ENCODE measurements at regions not wholly inside any gene's neighbourhood (a gene's known extent, or its start where the extent isn't known, plus 50 kb on each side); places are given as distances from the start of the nearest gene placed in this dataset.

DNA sequence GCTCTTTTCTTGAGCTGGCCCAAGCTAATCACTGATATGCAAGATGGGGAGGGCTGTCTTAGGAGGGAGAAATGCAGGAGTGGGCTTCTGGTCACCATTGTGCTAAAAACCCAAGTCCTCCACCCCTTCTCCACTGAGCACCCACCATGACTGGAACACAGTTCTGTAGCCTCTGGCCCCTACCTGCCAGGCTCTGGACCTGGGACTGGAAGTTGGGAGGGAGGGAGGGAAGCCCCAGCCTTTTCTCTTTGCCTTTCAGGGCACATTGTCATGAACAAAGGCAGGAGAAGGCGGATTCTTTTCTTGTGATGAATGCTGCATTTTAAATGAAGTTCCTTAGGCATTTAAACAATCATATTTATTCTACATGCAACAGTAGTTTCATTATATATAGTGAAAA lies 559.1 kb upstream of the TRPC7 start:
- WGBS, 4 donors = 22 to 88% (median 84%) methylated on average over 1 of the region's 1 CpG
- intact Hi-C loops (cut with DNase I) = no loop called here
- no peak for ATAC-seq

DNA sequence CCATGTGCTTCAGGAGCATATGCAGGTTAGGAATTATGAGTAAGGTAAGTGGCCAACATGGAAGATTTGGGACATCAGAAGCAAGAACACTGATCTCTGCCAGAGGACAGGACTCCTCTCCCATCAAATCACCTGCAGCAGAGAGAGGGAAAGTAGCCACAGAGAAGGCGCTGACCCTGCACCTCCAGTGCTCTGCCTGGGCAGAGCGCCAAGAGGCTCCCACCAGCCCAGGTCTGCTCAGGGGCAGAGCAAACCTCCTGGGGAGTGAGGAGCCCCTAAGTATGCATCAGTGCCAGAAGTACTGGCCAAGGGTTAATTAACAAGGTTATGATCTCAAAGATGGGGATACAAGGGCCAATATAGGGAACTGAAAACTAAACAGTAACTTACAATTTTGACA lies 545.3 kb upstream of the TRPC7 start:
- DNase-seq = no peak
- intact Hi-C loops (cut with DNase I) = no loop called here
- peaks cover 0 to 4% (median 0%) of the 10 kb centered on the region in 12 donors for H3K9me3 ChIP-seq
- 91 to 92% (median 91%) methylated on average over 2 of the region's 2 CpGs for WGBS, 4 donors
- TF ChIP-seq, protein P1, sequence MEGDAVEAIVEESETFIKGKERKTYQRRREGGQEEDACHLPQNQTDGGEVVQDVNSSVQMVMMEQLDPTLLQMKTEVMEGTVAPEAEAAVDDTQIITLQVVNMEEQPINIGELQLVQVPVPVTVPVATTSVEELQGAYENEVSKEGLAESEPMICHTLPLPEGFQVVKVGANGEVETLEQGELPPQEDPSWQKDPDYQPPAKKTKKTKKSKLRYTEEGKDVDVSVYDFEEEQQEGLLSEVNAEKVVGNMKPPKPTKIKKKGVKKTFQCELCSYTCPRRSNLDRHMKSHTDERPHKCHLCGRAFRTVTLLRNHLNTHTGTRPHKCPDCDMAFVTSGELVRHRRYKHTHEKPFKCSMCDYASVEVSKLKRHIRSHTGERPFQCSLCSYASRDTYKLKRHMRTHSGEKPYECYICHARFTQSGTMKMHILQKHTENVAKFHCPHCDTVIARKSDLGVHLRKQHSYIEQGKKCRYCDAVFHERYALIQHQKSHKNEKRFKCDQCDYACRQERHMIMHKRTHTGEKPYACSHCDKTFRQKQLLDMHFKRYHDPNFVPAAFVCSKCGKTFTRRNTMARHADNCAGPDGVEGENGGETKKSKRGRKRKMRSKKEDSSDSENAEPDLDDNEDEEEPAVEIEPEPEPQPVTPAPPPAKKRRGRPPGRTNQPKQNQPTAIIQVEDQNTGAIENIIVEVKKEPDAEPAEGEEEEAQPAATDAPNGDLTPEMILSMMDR (IDR thresholded peaks at IDR 0.05) = no peak
- no peak for TF ChIP-seq POLR2A (IDR thresholded peaks at IDR 0.05)
- H3K4me3 ChIP-seq = no peak overlapping the region
- no peaks in the 10 kb centered on the region for H3K36me3 ChIP-seq
- no peak overlapping the region for H3K27ac ChIP-seq
- ATAC-seq = no peak
- H3K27me3 ChIP-seq = no peaks in the 10 kb centered on the region
- no peaks in the 10 kb centered on the region for H3K4me1 ChIP-seq

More for the DNA sequence above, 559.1 kb upstream of the TRPC7 start:
- TF ChIP-seq, protein P1 (IDR thresholded peaks at IDR 0.05) = no peak
- no peak for TF ChIP-seq POLR2A (IDR thresholded peaks at IDR 0.05)
- Histone ChIP-seq H3K27me3 (no peaks in the 10 kb centered on the region), H3K9me3 (peaks cover 0 to 3% (median 0%) of the 10 kb centered on the region in 12 donors), H3K27ac (no peak overlapping the region), H3K36me3 (no peaks in the 10 kb centered on the region), H3K4me1 (no peaks in the 10 kb centered on the region), H3K4me3 (no peak overlapping the region)
- DNase-seq = no peak

DNA sequence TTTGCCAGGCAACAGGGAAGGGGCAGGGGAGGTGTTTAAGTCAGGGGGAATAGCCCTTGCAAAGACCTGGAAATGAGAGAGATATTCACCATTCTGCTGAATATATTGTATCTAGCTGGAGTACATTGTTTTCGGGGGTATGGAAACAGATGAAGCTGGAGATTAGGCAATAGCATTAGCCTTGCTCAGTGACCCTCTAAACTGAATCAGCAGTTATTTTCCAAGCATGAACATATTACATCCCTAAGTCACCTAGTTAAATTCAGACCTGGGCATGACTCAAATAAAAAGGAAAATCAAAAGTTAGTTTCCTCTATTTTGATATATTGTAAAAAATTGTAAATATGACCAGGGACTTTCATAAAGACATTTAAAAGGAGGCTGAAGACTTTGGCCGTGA lies 544.6 kb upstream of the TRPC7 start:
- Histone ChIP-seq H3K4me1 (no peaks in the 10 kb centered on the region), H3K27ac (no peak overlapping the region), H3K27me3 (no peaks in the 10 kb centered on the region), H3K9me3 (peaks cover 0 to 4% (median 0%) of the 10 kb centered on the region in 12 donors), H3K36me3 (no peaks in the 10 kb centered on the region), H3K4me3 (no peak overlapping the region)
- 68 to 80% (median 74%) methylated on average over 2 of the region's 2 CpGs for WGBS, 4 donors
- ATAC-seq = no peak
- TF ChIP-seq POLR2A (IDR thresholded peaks at IDR 0.05) = no peak
- TF ChIP-seq, protein P1 (IDR thresholded peaks at IDR 0.05) = no peak
- no peak for DNase-seq
- intact Hi-C loops (cut with DNase I) = no loop called here

DNA sequence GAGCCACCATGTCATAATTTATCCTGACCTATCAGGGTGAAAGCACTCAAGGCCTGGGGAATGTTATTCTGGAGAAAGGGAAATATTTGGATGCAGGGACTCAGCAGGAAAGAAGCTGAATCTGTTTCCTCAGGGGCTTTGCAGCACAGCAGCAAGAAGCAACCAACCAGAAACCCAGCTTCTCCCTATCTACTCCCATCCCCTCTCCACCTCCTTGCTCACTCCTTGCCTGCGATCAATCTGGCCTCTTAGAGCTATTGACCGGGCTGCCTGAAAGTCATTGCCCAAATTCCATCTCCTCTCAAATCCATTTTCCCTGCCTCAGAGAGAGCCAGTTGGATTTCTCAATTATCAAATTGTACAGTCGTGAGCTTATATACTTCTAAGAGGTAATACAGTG lies 542.0 kb upstream of the TRPC7 start:
- Histone ChIP-seq H3K27ac (no peak overlapping the region), H3K4me1 (no peaks in the 10 kb centered on the region), H3K4me3 (no peak overlapping the region), H3K9me3 (peaks cover 0 to 11% (median 0%) of the 10 kb centered on the region in 12 donors), H3K36me3 (no peaks in the 10 kb centered on the region), H3K27me3 (no peaks in the 10 kb centered on the region)
- TF ChIP-seq POLR2A (IDR thresholded peaks at IDR 0.05) = no peak
- TF ChIP-seq, protein P1 (IDR thresholded peaks at IDR 0.05) = no peak
- ATAC-seq = no peak
- WGBS, 4 donors = 52 to 80% (median 61%) methylated on average over 3 of the region's 3 CpGs
- intact Hi-C loops (cut with DNase I) = no loop called here
- DNase-seq = no peak
